Sigmoid colon (tissue), 6 donors: ENCODE measurements at regions not wholly inside any gene's neighbourhood (a gene's known extent, or its start where the extent isn't known, plus 50 kb on each side); places are given as distances from the start of the nearest gene placed in this dataset.

Experiments used
- DNase-seq: peaks from one replicate; pipeline ENCODE4 v3.0.0-alpha.2; 2019
- H3K27ac ChIP-seq, 4 donors: fragments of 200-600 bp; sonication (generic); one replicate each; pipeline ENCODE4 v1.5.1; 2016 to 2019; ENCODE audit warnings: mild to moderate bottlenecking in 1 of 4
- H3K27me3 ChIP-seq, 3 donors: fragments of 200-600 bp; sonication (generic); one replicate each; pipeline ENCODE4 v1.5.1; 2019; ENCODE audit warnings: mild to moderate bottlenecking in 1 of 3
- H3K36me3 ChIP-seq, 4 donors: fragments of 200-600 bp; sonication (generic); one replicate each; pipeline ENCODE4 v1.5.1; 2016 to 2019
- H3K4me1 ChIP-seq, 4 donors: fragments of 200-600 bp; sonication (generic); one replicate each; pipeline ENCODE4 v1.5.1; 2017 to 2019
- H3K4me3 ChIP-seq, 4 donors: fragments of 200-600 bp; sonication (generic); one replicate each; pipeline ENCODE4 v1.5.1; 2017 to 2019; ENCODE audit warnings: mild to moderate bottlenecking in 2 of 4, moderate library complexity in 1 of 4
- H3K9me3 ChIP-seq, 4 donors: fragments of 200-600 bp in 3 of 4; sonication (generic) in 3 of 4; one replicate each; pipeline versions ENCODE4 v1.5.1 to v1.6.1; 2013 to 2019
- CTCF ChIP-seq, 4 experiments: fragments of 450-650 bp in 3 of 4; fragments of 200-600 bp in 1 of 4; IDR thresholded peaks; one replicate each; pipeline ENCODE4 v1.5.1; 2016 to 2019; ENCODE audit warnings: antibody characterized with exemption in 4 of 4, mild to moderate bottlenecking in 3 of 4, moderate library complexity in 2 of 4
- EP300 ChIP-seq, 4 donors: sonication (generic); formaldehyde crosslinking; IDR thresholded peaks; one replicate each; pipeline ENCODE4 v1.6.1; 2017; ENCODE audit warnings: antibody characterized with exemption in 4 of 4
- POLR2A ChIP-seq, 2 donors: fragments of 450-650 bp; IDR thresholded peaks; one replicate each; pipeline ENCODE4 v1.6.1; 2016; ENCODE audit warnings: antibody characterized with exemption in 2 of 2, mild to moderate bottlenecking in 2 of 2, moderate library complexity in 2 of 2
- POLR2AphosphoS5 ChIP-seq, 4 donors: sonication (generic); formaldehyde crosslinking; IDR thresholded peaks; one replicate each; pipeline ENCODE4 v1.6.1; 2017; ENCODE audit warnings: antibody characterized with exemption in 4 of 4
- WGBS, 2 donors: extraction: QIAGEN DNeasy Blood & Tissue Kit; methylation state at CpG; one replicate each; pipeline ENCODE4 v1.1.7; 2013; 5-methylcytosine and 5-hydroxymethylcytosine counted together
- intact Hi-C: fragments of 100-400 bp; cut with DNase I; formaldehyde crosslinking; loops from one replicate; pipeline ENCODE4 v1.15.1; 2023
- donor health status: healthy with polysubstance abuse.
- donor health status: healthy.

GRCh38 chr5:57696825-57697570, 214.4 kb upstream of the ACTBL2 start:
- Histone ChIP-seq H3K27me3 (no peaks in the 10 kb centered on the region), H3K9me3 (no peaks in the 10 kb centered on the region), H3K36me3 (no peaks in the 10 kb centered on the region), H3K4me3 (no peak overlapping the region), H3K27ac (peak overlapping the region; percentile 46 to 53 (median 50)), H3K4me1 (peaks cover 0 to 41% (median 17%) of the 10 kb centered on the region in 4 donors)
- no peak for DNase-seq
- TF ChIP-seq CTCF (IDR thresholded peaks at IDR 0.05) (no peak), POLR2AphosphoS5 (IDR thresholded peaks at IDR 0.05) (no peak), POLR2A (IDR thresholded peaks at IDR 0.05) (no peak), EP300 (IDR thresholded peaks at IDR 0.05) (no peak)
- intact Hi-C loops, result no loop called here
- 84 to 86% methylated on average over 4 of the region's 4 CpGs for WGBS, 2 donors

GRCh38 chr5:57696389-57696769, 213.8 kb upstream of the ACTBL2 start:
- no peaks in the 10 kb centered on the region for H3K36me3 ChIP-seq
- no peak for DNase-seq
- TF ChIP-seq POLR2AphosphoS5 (IDR thresholded peaks at IDR 0.05) (no peak), POLR2A (IDR thresholded peaks at IDR 0.05) (no peak), EP300 (IDR thresholded peaks at IDR 0.05) (no peak), CTCF (IDR thresholded peaks at IDR 0.05) (no peak)
- no peak overlapping the region for H3K4me3 ChIP-seq
- H3K27me3 ChIP-seq, result no peaks in the 10 kb centered on the region
- WGBS, 2 donors, result 70 to 78% methylated on average over 1 of the region's 1 CpG
- peaks cover 0 to 41% (median 17%) of the 10 kb centered on the region in 4 donors for H3K4me1 ChIP-seq
- H3K9me3 ChIP-seq, result no peaks in the 10 kb centered on the region
- intact Hi-C loops, result no loop called here
- H3K27ac ChIP-seq, result peak overlapping the region in 3 of 4 donors; percentile 48 to 53 (median 52)

GRCh38 chr5:57695706-57696388, 213.2 kb upstream of the ACTBL2 start:
- 79 to 85% methylated on average over 4 of the region's 4 CpGs for WGBS, 2 donors
- H3K27ac ChIP-seq, result peak overlapping the region; percentile 14 to 55 (median 52)

GRCh38 chr5:57695179-57695578, 212.6 kb upstream of the ACTBL2 start:
- H3K27me3 ChIP-seq, result no peaks in the 10 kb centered on the region

More at GRCh38 chr5:57695706-57696388, 213.2 kb upstream of the ACTBL2 start:
- TF ChIP-seq EP300 (IDR thresholded peaks at IDR 0.05) (no peak), POLR2AphosphoS5 (IDR thresholded peaks at IDR 0.05) (no peak), POLR2A (IDR thresholded peaks at IDR 0.05) (no peak), CTCF (IDR thresholded peaks at IDR 0.05) (no peak)
- Histone ChIP-seq H3K4me1 (peaks cover 0 to 41% (median 17%) of the 10 kb centered on the region in 4 donors), H3K27me3 (no peaks in the 10 kb centered on the region), H3K36me3 (no peaks in the 10 kb centered on the region), H3K9me3 (no peaks in the 10 kb centered on the region), H3K4me3 (no peak overlapping the region)
- intact Hi-C loops, result no loop called here
- no peak for DNase-seq

More at GRCh38 chr5:57695179-57695578, 212.6 kb upstream of the ACTBL2 start:
- WGBS, 2 donors, result 58 to 78% methylated on average over 5 of the region's 5 CpGs
- no peak for DNase-seq
- Histone ChIP-seq H3K27ac (peak overlapping the region; percentile 11 to 55 (median 52)), H3K36me3 (no peaks in the 10 kb centered on the region), H3K9me3 (no peaks in the 10 kb centered on the region), H3K4me1 (peaks cover 0 to 41% (median 17%) of the 10 kb centered on the region in 4 donors), H3K4me3 (no peak overlapping the region)
- no peak for TF ChIP-seq POLR2A (IDR thresholded peaks at IDR 0.05)
- no peak for TF ChIP-seq EP300 (IDR thresholded peaks at IDR 0.05)
- TF ChIP-seq CTCF (IDR thresholded peaks at IDR 0.05), result no peak
- TF ChIP-seq POLR2AphosphoS5 (IDR thresholded peaks at IDR 0.05), result no peak
- intact Hi-C loops, result no loop called here
